GM21723 (cell line): ENCODE measurements at regions not wholly inside any gene's neighbourhood (a gene's known extent, or its start where the extent isn't known, plus 50 kb on each side); places are given as distances from the start of the nearest gene placed in this dataset.
"Not testable (repeated sequence)": the region's sequence is repeated elsewhere in the genome, so short reads cannot be mapped to it uniquely, and the experiment has no call there.

Experiments
- ATAC-seq: cut with Tn5 transposase; IDR thresholded peaks from one replicate; pipeline ENCODE4 v1.9.1; 2021; ENCODE audit warnings: mild to moderate bottlenecking, moderate library complexity; ENCODE audit not compliant: unreplicated experiment

GRCh38 chr1:68777851-68778250 lies 281.0 kb upstream of the DEPDC1 start:
- ATAC-seq, result no peak

DNA sequence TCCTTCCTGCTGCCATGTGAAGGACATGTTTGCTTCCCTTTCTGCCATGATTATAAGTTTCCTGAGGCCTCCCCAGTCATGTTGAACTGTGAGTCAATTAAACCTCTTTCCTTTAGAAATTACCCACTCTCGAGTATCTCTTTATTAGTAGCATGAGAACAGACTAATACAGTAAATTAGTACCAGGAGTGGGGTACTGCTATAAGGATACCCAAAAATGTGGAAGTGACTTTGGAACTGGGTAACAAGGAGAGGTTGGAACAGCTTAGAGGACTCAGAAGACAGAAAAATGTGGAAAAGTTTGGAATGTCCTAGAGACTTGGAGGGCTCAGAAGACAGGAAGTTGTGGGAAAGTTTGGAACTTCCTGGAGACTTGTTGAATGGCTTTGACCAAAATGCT lies 283.0 kb upstream of the DEPDC1 start:
- not testable (repeated sequence) for ATAC-seq

DNA sequence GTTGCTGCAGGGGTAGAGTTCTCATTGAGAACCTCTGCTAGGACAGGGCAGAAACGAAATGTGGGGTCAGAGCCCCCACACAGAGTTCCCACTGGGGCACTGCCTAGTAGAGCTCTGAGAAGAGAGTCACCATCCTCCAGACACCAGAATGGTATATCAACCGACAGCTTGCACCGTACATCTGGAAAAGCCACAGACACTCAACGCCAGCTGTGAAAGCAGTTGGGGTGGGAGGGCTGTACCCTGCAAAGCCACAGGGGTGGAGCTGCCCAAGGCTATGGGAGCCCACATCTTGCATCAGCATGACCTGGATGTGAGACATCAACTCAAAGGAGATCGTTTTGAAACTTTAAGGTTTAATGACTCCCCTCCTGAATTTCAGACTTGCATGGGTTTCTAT lies 284.0 kb upstream of the DEPDC1 start:
- ATAC-seq, result no peak

- ATAC-seq, result no peak
These were observed 286.0 kb upstream of the DEPDC1 start for GRCh38 chr1:68782890-68783289.

DNA sequence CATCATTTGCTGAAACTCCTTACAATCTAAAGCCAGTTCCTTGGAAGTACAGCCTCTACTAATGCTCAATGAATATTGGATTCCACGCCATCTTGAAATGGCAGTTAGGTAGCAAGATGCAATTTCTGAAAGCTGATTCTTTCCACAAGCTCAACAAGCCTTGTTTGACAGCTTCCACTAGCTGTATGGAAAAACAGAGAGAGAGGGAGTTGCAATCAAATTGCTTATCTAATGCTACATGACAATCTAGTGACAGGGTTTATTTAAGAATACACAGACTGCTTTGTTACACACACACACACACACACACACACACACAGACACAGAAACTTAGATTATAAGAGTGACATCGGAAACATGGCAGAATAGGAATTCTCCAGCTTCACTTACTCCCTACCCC lies 288.4 kb upstream of the DEPDC1 start:
- ATAC-seq, result no peak

- no peak for ATAC-seq
These were observed 291.9 kb upstream of the DEPDC1 start for GRCh38 chr1:68788762-68789161.

GRCh38 chr1:68791800-68792199 lies 294.9 kb upstream of the DEPDC1 start:
- ATAC-seq, result no peak

DNA sequence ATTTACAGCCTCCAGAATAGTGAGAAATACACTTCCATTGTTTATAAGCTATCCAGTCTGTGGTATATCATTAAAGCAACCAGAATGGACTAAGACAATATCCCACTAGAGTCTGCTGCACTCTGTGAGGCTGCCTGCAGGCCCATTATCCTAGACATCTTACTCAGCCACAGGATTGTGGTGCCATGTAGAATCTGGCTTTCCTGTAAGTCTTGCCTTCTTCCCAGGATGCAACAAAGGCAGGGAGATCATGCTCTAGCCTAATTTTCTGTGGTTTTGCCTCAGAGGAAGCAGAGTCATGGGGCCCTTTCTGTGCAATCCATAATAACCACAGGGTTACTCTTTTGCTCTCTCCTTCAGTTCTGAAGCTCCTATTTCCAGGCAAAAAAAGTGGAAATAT lies 299.1 kb upstream of the DEPDC1 start:
- ATAC-seq, result no peak

DNA sequence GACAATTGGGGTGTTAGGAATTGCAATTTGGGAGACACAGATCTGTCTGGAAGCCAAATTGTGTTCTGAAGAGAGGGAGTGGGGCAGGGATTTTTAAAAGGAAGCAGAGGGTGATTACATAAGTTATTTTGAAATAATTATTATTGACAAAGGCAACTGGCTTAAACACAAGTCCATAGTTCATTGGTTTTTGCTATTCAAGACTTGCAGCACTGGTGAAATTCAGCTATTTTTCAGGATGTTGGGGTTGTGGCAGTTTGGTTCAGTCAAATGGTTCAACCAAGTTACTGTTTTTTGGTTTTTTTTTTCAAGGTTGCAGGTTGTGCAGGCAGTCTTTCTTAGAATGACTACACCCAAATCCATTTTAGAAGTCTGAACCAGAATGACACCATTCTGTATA lies 300.0 kb upstream of the DEPDC1 start:
- no peak for ATAC-seq

GRCh38 chr1:68798071-68798470 lies 301.2 kb upstream of the DEPDC1 start:
- no peak for ATAC-seq

DNA sequence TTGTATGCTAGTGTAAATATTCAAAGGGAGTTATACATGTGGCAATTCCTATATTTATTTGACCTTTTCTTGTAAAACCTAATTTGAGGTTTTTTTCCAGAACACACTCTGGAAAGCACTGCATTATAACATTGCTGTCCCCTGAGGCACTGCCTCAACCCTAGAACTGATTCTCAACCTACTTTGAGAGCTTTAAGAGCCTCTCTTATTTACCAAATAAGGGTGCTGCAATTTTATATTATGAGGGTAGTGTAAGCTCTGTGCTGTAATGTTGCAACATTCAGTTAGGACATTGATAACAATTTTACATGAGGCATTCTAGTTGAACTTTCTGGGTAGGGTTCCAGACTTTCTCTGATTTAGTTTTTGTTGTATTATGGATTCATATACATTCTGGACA lies 302.2 kb upstream of the DEPDC1 start:
- no peak for ATAC-seq

DNA sequence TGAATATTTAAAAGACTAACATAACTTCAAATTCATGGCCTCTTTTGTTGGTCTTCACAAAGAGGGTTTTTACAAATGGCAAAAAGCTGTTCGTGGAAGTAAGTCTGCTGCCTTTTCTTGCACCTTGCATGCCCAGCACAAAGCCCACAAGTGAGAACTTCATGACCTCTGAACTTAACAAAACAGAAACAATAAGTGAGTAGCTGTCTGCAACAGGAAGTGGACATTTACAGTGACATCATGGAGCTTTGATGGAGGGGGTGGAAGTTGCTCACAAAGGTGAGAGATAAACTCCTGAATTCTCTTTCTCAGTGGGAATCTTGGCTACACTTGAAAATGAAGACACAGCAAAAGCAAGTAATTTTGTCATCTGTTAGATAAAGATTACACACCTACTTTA lies 303.3 kb upstream of the DEPDC1 start:
- ATAC-seq, result no peak

GRCh38 chr1:68801440-68801839 lies 304.6 kb upstream of the DEPDC1 start:
- no peak for ATAC-seq

GRCh38 chr1:68805097-68805641 lies 308.3 kb upstream of the DEPDC1 start:
- ATAC-seq, result no peak

GRCh38 chr1:68808351-68808750 lies 311.5 kb upstream of the DEPDC1 start:
- ATAC-seq, result no peak

GRCh38 chr1:68811806-68812205 lies 314.9 kb upstream of the DEPDC1 start:
- no peak for ATAC-seq

DNA sequence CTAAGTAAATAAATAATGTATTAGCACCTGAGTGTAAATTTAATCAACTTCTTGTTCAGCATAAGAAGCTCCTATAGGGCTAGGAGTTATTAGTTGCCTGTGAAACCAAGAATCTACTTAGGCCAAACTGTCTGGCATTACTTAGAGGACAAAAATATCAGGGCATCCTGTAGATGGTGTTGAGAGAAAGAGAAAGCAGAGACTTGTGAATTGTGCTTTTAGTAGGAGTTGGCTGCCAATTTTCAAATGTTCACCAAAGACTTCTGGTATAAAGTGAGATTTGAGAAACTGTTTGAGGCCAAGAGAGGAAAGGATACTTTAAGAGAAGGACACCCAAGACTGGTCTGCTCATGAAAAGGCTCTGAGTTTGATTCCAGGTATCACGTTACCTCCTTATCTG lies 315.5 kb upstream of the DEPDC1 start:
- ATAC-seq, result no peak

- no peak for ATAC-seq
These were observed 317.2 kb upstream of the DEPDC1 start for GRCh38 chr1:68814067-68814466.

DNA sequence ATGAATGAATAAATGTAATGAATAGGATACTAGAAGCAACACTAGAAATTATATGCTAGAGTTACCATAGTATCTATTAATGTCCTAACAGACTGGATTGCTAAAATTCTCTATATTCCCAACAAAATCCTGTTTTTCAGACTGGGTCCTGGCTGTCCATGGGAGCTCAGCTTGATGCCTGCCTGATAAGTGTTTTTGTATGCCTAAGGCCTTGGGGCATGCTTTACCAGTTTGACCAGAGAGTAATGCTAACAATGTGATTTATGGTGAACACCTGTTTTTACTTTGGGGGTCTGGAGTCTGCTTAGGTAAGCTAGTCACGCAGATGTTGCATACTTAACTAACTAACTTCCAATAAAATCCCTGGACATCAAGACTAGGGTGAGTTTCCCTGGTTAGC lies 318.8 kb upstream of the DEPDC1 start:
- ATAC-seq, result no peak

DNA sequence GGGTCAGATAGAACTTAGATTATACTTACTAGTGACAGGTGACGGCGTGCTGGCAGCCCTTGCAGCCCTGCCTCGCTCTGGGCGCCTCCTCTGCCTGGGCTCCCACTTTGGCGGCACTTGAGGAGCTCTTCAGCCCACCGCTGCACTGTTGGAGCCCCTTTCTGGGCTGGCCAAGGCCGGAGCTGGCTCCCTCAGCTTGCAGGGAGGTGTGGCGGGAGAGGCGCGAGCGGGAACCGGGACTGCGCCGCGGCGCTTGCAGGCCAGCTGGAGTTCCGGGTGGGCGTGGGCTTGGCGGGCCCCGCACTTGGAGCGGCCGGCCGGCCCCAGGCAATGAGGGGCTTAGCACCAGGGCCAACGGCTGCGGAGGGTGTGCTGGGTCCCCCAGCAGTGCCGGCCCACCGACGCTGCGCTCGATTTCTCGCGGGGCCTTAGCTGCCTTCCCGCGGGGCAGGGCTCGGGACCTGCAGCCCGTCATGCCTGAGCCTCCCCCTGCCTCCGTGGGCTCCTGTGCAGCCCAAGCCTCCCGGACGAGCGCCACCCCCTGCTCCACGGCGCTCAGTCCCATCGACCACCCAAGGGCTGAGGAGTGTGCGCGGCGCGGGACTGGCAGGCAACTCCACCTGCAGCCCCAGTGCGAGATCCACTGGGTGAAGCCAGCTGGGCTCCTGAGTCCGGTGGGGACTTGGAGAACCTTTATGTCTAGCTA lies 320.8 kb upstream of the DEPDC1 start:
- not testable (repeated sequence) for ATAC-seq

GRCh38 chr1:68819190-68819829 lies 322.4 kb upstream of the DEPDC1 start:
- no peak for ATAC-seq

DNA sequence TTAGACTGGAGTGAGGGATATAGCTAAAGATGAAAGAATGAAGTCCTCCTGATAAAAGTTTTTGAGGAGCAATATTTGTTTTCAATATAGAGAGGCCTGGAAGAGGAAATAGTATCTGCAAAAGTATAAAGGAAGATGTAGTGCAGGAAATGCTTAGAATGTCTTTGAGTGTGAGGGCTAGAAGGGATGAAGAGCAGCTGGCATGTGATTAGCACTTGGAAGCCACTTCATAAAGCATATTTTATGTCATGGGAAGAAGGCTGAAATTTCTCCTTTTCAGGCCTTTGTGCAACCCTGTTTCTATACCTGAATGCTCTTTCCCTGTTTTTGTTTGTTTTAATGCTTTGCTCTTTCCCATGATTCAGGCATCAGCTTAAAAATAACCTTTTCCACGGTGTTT lies 323.3 kb upstream of the DEPDC1 start:
- no peak for ATAC-seq

- no peak for ATAC-seq
These were observed 330.0 kb upstream of the DEPDC1 start for GRCh38 chr1:68826836-68827235.
